Loucy (cell line): ENCODE measurements at regions not wholly inside any gene's neighbourhood (a gene's known extent, or its start where the extent isn't known, plus 50 kb on each side); places are given as distances from the start of the nearest gene placed in this dataset.

Source experiments
- H2AFZ ChIP-seq: fragments of 200-600 bp; sonication (generic); 2 replicates; pipeline ENCODE4 v1.6.0; 2016; ENCODE audit warnings: antibody characterized with exemption, mild to moderate bottlenecking, low read length, moderate library complexity
- H3F3A ChIP-seq: fragments of 200-600 bp; 2 replicates; pipeline ENCODE4 v1.6.0; 2016; ENCODE audit warnings: antibody characterized with exemption, low read depth, mild to moderate bottlenecking
- H3K27me3 ChIP-seq: fragments of 200-600 bp; sonication (generic); 2 replicates; pipeline ENCODE4 v1.6.1; 2014; ENCODE audit warnings: low read length, mild to moderate bottlenecking; ENCODE audit not compliant: insufficient read depth, poor library complexity, severe bottlenecking
- H3K36me3 ChIP-seq: fragments of 200-600 bp; sonication (generic); 2 replicates; pipeline ENCODE4 v1.6.1; 2016; ENCODE audit warnings: low read length; ENCODE audit not compliant: insufficient read depth
- H3K4me1 ChIP-seq: fragments of 200-600 bp; sonication (generic); 2 replicates; pipeline ENCODE4 v1.5.1; 2014; ENCODE audit warnings: low read length, mild to moderate bottlenecking; ENCODE audit not compliant: insufficient read depth, poor library complexity, severe bottlenecking
- H3K4me2 ChIP-seq: fragments of 200-600 bp; sonication (generic); 2 replicates; pipeline ENCODE4 v1.6.0; 2014; ENCODE audit warnings: antibody characterized with exemption, low read length, low read depth, mild to moderate bottlenecking; ENCODE audit not compliant: poor library complexity, severe bottlenecking
- H3K4me3 ChIP-seq: fragments of 200-600 bp; sonication (generic); 2 replicates; pipeline ENCODE4 v1.5.1; 2014; ENCODE audit warnings: low read length, mild to moderate bottlenecking, mixed read lengths; ENCODE audit not compliant: poor library complexity, severe bottlenecking
- H3K79me2 ChIP-seq: fragments of 200-600 bp; sonication (generic); 2 replicates; pipeline ENCODE4 v1.6.1; 2014; ENCODE audit warnings: low read length; ENCODE audit not compliant: insufficient read depth
- H3K9ac ChIP-seq: fragments of 200-600 bp; sonication (generic); 2 replicates; pipeline ENCODE4 v1.6.0; 2014; ENCODE audit warnings: mild to moderate bottlenecking, low read depth, low read length, moderate library complexity; ENCODE audit not compliant: poor library complexity, severe bottlenecking
- H3K9me2 ChIP-seq: fragments of 200-600 bp; sonication (generic); replicated peaks from 2 replicates; pipeline ENCODE4 v1.6.1; 2016; ENCODE audit warnings: low read depth, low read length, mixed read lengths
- H3K9me3 ChIP-seq: fragments of 200-600 bp; sonication (generic); 2 replicates; pipeline ENCODE4 v1.6.1; 2014; ENCODE audit warnings: mild to moderate bottlenecking, antibody characterized with exemption, low read length, low read depth; ENCODE audit not compliant: insufficient read depth
- H4K20me1 ChIP-seq: fragments of 200-600 bp; sonication (generic); 2 replicates; pipeline ENCODE4 v1.6.0; 2014; ENCODE audit warnings: antibody characterized with exemption, low read length, mild to moderate bottlenecking; ENCODE audit not compliant: insufficient read depth, poor library complexity, severe bottlenecking
- CTCF ChIP-seq: fragments of 200-600 bp; sonication (generic); conservative IDR thresholded peaks from 2 replicates; pipeline ENCODE4 v1.5.1; 2014; ENCODE audit warnings: mild to moderate bottlenecking, antibody characterized with exemption, low read length
- EZH2phosphoT487 ChIP-seq: fragments of 200-600 bp; IDR thresholded peaks from 2 replicates; pipeline ENCODE4 v1.6.1; 2018; ENCODE audit warnings: antibody characterized with exemption, mild to moderate bottlenecking, moderate library complexity, borderline replicate concordance

DNA sequence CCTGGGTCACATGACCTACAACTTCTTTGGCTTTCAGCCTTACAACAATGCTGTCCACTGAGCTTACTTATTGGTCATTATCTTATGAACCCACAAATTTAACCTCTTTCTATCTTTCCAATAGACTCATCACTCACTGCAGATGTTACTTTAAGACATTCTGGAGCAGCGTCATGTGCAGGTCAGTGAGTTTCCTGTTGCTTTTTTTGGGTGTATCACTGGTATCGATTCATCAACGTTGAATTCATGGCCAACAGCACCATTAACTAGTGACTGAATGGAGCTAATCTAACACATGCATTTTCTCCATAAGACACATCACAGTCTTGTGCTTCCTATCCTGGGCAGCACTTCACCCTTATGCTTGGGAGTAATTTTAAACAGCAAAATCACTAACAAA is 672.6 kb upstream of the CDH18 start:
- H3K36me3 ChIP-seq = no peaks in the 10 kb centered on the region
- TF ChIP-seq CTCF = no peak
- no peak for TF ChIP-seq EZH2phosphoT487
- no peak overlapping the region for H3K4me3 ChIP-seq
- no peaks in the 10 kb centered on the region for H3F3A ChIP-seq
- H3K79me2 ChIP-seq = no peaks in the 10 kb centered on the region
- no peaks in the 10 kb centered on the region for H3K9me2 ChIP-seq
- no peaks in the 10 kb centered on the region for H3K27me3 ChIP-seq
- H3K4me1 ChIP-seq = no peaks in the 10 kb centered on the region
- no peaks in the 10 kb centered on the region for H4K20me1 ChIP-seq
- H3K4me2 ChIP-seq = no peak overlapping the region
- H3K9me3 ChIP-seq = no peaks in the 10 kb centered on the region
- H3K9ac ChIP-seq = no peak overlapping the region
- H2AFZ ChIP-seq = no peak overlapping the region

- Histone ChIP-seq H3F3A (no peaks in the 10 kb centered on the region), H4K20me1 (no peaks in the 10 kb centered on the region), H2AFZ (no peak overlapping the region), H3K4me2 (no peak overlapping the region), H3K4me1 (no peaks in the 10 kb centered on the region), H3K36me3 (no peaks in the 10 kb centered on the region), H3K9me3 (no peaks in the 10 kb centered on the region), H3K4me3 (no peak overlapping the region), H3K79me2 (no peaks in the 10 kb centered on the region), H3K27me3 (no peaks in the 10 kb centered on the region), H3K9me2 (no peaks in the 10 kb centered on the region), H3K9ac (no peak overlapping the region)
- no peak for TF ChIP-seq EZH2phosphoT487
- no peak for TF ChIP-seq CTCF
Measured at GRCh38 chr5:20656262-20656661, 668.3 kb upstream of the CDH18 start.

- Histone ChIP-seq H2AFZ (no peak overlapping the region), H4K20me1 (no peaks in the 10 kb centered on the region), H3K4me1 (no peaks in the 10 kb centered on the region), H3K9ac (no peak overlapping the region), H3K9me2 (no peaks in the 10 kb centered on the region), H3K36me3 (no peaks in the 10 kb centered on the region), H3K9me3 (no peaks in the 10 kb centered on the region), H3F3A (no peaks in the 10 kb centered on the region), H3K79me2 (no peaks in the 10 kb centered on the region), H3K27me3 (no peaks in the 10 kb centered on the region), H3K4me3 (no peak overlapping the region), H3K4me2 (no peak overlapping the region)
- TF ChIP-seq EZH2phosphoT487 = no peak
- TF ChIP-seq CTCF = no peak
Measured at GRCh38 chr5:20655211-20655610, 667.2 kb upstream of the CDH18 start.
